ENCODE measurements at regions not wholly inside any gene's neighbourhood (a gene's known extent, or its start where the extent isn't known, plus 50 kb on each side); places are given as distances from the start of the nearest gene placed in this dataset.

GRCh38 chr2:236673126-236673822 lies 103.6 kb downstream of the ACKR3 start:
- no peak overlapping the region for H3K4me3 ChIP-seq
- DNase-seq (ENCODE audit: low spot score): peak; percentile 59

GRCh38 chr2:236673823-236674185 lies 104.2 kb downstream of the ACKR3 start:
- Histone ChIP-seq H3K27ac (no peak overlapping the region), H3K4me3 (no peak overlapping the region)
- TF ChIP-seq CTCF (IDR thresholded peaks at IDR 0.05): no peak
- peak; percentile 60 for DNase-seq (ENCODE audit: low spot score)

More at GRCh38 chr2:236673126-236673822, 103.6 kb downstream of the ACKR3 start:
- H3K27ac ChIP-seq: no peak overlapping the region
- no peak for TF ChIP-seq CTCF (IDR thresholded peaks at IDR 0.05)

- peak; percentile 53 for DNase-seq (ENCODE audit: low spot score)
- H3K27ac ChIP-seq: peak overlapping the region in 1 of 2 donors; percentile 69
- TF ChIP-seq CTCF (IDR thresholded peaks at IDR 0.05): no peak
- no peak overlapping the region for H3K4me3 ChIP-seq
Measured at GRCh38 chr2:236674238-236674637, 104.6 kb downstream of the ACKR3 start.

- peak; percentile 53 for DNase-seq (ENCODE audit: low spot score)
- Histone ChIP-seq H3K27ac (peak overlapping the region in 1 of 2 donors; percentile 69), H3K4me3 (no peak overlapping the region)
- TF ChIP-seq CTCF (IDR thresholded peaks at IDR 0.05): no peak
Measured at GRCh38 chr2:236674646-236675045, 105.0 kb downstream of the ACKR3 start.

GRCh38 chr2:236675051-236675450 lies 105.4 kb downstream of the ACKR3 start:
- Histone ChIP-seq H3K4me3 (no peak overlapping the region), H3K27ac (peak overlapping the region in 1 of 2 donors; percentile 69)
- peak; percentile 33 for DNase-seq (ENCODE audit: low spot score)
- TF ChIP-seq CTCF (IDR thresholded peaks at IDR 0.05): no peak

- DNase-seq (ENCODE audit: low spot score): no peak
- Histone ChIP-seq H3K4me3 (no peak overlapping the region), H3K27ac (peak overlapping the region in 1 of 2 donors; percentile 69)
- no peak for TF ChIP-seq CTCF (IDR thresholded peaks at IDR 0.05)
Measured at GRCh38 chr2:236675526-236675925, 105.9 kb downstream of the ACKR3 start.
